Activated CD4-positive, alpha-beta T cell treated with anti-CD3 and anti-CD28 coated beads, Interleukin-2, amount 50 U/mL, for 1 hour (primary cell): ENCODE measurements at regions not wholly inside any gene's neighbourhood (a gene's known extent, or its start where the extent isn't known, plus 50 kb on each side); places are given as distances from the start of the nearest gene placed in this dataset.
"Not testable (repeated sequence)": the region's sequence is repeated elsewhere in the genome, so short reads cannot be mapped to it uniquely, and the experiment has no call there.

Experiments used
- DNase-seq: peaks from one replicate; pipeline ENCODE4 v3.0.0-alpha.2; 2020

DNA sequence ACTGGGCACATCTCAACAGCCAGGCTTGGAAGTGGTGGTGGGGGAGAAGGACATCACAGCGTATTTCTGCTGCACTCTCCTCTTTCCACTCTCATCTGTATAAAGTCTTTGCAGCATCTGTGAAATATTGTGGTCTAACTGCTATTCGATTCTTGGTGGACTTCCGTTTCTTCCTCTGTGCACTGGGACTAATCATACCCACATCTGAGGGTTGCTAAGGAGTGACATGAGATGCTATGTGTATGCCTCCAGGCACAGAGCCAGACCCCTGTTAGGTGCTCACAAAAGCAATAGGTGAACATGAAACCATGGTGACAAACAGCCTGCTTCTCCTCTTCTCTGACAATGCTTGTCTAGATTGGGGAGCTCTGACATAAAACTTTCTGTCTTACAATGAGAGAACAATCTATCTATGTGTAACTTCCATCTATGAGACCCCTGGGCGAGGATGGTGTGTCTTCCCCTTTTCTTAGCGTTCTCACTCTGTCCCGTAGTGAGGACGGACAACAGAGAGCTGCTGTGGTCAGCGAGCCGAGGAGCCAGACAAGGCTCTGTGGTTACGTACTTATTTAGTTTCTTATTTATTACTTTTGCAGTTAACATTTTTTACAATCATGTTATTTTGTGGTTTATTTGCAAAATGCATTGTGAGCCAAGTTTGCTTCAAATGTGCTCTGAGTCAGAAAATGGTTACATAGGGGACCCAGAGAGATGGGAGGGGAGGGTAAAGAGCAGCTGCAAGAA is 196.7 kb upstream of the TPRG1 start:
- DNase-seq = no peak

DNA sequence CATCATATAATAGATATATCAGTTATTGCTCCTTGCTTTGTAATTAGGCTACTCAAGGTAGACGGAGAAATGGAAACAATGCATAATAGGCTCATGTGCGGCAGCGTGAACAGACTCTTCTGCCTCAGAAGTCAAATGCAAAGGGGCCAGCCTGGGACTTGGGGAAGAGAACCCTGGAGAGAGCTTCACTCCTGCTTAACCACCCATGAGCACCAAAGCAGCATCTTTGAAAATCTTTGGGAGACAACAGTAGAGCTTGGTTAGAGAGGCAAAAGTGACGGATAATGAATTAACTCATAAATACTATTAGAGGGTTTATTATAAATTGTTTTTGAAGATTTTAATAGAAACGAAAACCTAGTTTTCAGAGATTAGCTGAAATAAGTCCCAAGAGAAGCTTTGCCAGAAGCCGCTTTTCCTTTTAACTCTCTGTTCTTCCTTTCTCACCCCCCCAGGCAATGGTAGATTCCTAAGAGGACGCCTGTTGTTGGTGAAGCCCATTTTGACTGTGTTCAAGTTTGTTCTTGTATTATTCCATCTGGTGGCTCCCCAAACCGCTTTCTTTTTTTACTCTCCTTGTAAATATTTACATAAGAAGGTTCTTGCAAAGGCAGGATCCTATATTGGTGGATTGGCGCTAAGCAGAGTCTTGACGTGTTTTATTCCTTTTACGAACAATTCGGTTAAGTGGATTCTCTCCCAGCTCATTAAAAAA is 196.0 kb upstream of the TPRG1 start:
- no peak for DNase-seq

DNA sequence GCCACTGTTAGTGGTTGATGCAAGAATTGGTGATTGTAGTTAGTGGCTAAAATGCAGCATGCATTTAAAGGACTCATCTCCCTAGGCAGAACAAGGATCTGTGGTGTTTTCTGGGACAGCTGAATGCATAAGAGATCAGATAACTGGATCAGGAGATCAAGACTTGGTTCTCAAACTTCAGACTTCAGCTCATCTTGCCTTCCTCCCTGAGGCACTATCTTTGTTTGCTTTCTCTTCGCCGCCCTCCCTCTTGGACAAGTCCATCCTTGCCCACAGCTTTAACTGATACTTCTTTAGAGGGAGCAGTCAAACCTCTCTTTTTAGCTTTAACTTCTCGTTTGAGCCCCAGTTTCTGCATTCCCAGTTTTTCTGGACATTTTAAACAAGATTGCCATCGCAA is 195.4 kb upstream of the TPRG1 start:
- no peak for DNase-seq

DNA sequence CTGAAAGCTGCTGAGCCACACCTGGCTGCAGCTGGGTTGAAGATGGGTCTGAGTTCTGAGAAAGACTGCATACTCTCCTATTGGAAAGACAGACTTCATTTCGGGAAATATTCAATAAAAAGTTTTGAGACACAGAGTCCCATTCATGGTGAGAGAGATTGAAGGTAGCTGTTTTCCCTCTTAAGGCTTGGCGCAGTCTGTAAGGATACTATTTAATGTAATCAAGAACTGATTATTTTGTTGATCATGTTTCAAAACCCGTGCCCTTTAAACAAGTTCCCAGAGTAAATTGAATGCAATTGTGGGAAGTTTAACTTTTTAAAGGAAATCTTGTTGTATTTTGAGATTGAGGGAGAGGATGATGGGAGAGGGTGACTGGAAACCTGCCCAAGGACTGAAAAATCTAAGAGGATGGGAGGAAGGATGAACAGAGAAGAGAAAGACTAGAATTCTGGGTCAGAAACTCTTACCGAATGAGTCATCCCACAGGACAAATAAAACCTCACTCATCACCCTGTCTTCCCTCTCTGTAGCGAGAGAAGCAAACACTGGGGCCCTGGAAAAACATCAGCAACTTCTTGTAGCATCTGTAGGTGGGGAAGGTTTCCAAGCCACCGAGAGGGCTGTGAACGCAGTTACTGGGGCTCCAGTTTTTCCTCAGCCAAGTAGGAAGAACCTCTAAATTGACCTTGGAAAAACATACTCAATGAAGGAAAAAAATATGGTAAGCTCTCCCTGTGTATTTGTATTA is 193.2 kb upstream of the TPRG1 start:
- no peak for DNase-seq

DNA sequence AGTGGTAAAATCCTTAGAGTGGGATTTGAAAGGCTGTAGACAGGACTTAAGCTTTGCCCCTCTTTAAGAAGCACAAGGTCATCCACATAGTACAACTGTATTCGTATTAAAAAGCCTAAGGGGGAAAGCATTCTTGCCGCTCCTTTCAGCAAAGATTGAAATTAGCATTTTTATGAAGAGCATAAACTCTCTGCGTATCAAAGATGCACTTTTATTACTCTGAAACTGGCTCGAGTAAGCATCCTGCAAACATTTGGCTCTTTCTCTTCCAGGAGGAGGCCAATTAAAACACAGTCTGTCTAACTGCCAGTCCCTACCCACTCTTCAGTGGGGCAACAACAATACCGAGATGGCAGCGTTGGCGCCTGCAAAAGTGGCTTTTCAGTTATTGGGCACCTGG is 192.5 kb upstream of the TPRG1 start:
- no peak for DNase-seq

DNA sequence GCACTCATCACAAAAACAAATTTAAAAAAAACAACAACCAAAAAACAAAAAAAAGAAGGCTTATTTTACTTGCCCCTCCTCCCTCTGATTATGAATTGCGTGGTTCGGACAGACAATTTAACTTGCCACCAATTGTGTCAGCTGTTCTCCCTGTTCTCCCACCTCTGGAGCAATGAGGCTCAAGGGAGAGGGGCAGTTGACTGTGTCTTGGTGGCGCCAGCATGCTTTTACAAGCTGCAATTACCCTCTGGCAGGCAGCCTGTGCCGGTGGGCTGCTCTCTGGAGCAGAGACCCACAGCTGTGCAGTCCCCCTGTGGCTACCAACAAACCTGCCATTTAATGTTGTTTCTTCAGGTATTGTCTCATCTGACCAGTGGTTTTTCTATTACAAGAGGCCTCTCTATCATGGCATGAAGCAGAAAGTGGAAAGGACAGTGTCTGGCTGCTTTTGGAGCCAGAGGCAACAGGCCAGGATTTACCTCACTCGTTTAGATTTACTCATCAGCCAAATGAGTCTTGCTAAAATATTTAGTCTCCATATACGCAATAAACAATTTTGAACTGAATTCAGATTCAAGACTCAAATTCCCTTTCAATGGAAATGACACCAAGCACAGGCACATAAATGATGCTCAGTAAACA is 192.0 kb upstream of the TPRG1 start:
- no peak for DNase-seq

DNA sequence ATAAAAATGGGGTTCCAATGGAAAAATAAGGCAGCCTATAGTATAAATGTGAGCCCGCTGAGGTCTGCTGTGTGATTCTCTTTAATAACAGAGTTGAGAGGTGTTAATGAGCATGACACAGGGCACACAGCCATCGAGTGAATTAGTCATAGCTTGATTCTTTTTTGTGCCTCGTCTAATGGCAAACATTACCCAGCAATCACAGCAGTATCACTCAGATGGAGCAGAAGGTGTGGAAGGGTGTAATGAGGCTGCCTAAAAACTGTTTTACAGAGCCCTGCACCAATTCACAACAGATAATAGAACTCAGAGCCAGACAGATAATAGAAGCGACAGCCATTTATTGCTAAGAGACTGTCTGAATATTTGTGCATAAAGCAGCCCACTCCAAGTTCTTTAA is 178.6 kb upstream of the TPRG1 start:
- no peak for DNase-seq

DNA sequence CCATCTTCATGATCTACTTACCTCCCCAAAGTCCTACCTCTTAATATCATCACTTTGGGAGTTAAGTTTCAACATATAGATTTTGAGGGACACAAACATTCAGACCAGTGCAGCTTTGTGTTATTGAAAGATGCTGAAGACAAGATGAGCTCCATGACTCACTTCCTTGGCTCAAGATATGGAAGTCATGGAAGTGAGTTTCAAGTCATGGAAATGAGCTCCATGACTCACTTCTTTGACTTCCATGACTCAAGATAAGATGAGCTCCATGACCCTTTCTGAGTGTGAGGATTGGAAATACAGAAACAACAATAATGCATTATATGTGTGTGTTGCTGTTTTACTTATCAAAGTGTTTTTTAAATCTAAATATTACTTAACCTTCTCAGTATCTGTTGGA is 170.2 kb upstream of the TPRG1 start:
- DNase-seq = no peak

DNA sequence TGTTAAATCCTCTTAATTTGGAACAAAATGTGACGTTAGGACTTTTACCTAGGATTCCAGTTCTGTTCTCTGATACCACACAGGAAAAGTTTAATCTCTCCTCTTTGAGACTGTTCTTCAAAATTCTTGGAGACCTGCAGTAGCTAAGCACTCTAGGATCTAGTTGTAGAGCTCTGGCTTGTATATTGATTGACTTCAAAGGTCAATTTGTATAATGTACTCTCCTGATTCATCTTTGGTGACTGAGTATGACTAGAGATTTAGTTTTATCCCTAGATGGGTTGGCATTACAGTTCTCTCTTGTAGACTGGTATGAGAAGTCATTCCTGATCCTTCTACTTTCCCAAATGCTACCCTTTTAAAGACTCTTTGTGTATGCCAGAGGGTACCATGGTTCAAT is 168.4 kb upstream of the TPRG1 start:
- DNase-seq = no peak

DNA sequence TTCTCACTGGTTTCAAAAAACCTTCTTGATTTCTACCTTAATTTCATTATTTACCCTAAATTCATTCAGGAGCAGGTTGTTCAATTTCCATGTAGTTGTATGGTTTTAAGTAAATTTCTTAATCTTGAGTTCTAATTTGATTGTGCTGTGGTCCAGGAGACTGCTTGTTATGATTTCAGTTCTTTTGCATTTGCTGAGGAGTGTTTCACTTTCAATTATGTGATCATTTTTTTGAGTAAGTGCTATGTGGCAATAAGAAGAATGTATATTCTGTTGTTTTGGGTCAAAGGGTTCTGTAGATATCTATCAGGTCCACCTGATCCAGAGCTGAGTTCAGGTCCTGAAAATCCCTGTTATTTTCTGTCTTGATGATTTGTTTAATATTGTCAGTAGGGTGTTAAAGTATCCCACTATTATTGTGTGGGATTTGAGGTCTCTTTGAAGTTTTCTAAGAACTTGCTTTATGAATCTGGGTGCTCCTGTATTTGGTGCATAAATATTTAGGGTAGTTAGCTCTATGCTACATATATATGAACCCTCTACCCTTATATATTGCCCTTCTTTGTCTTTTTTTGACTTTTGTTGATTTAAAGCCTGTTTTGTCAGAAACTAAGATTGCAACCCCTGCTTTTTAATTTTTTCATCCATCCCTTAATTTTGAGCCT is 158.4 kb upstream of the TPRG1 start:
- DNase-seq = no peak

DNA sequence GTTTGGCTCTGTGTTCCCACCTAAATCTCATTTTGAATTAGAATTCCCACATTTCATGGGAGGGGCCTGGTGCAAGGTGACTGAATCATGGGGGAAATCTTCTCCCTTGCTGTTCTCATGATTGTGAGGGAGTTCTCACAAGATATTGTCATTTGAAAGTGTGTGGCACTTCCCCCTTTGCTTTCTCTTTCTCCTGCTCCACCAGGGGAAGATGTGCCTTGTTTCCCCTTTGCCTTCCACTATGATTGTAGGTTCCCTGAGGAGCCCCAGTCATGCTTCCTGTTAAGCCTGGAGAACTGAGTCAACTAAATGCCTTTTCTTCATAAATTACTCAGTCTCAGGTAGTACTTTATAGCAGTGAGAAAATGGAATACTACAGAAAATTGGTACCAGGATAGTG is 157.2 kb upstream of the TPRG1 start:
- DNase-seq = no peak

DNA sequence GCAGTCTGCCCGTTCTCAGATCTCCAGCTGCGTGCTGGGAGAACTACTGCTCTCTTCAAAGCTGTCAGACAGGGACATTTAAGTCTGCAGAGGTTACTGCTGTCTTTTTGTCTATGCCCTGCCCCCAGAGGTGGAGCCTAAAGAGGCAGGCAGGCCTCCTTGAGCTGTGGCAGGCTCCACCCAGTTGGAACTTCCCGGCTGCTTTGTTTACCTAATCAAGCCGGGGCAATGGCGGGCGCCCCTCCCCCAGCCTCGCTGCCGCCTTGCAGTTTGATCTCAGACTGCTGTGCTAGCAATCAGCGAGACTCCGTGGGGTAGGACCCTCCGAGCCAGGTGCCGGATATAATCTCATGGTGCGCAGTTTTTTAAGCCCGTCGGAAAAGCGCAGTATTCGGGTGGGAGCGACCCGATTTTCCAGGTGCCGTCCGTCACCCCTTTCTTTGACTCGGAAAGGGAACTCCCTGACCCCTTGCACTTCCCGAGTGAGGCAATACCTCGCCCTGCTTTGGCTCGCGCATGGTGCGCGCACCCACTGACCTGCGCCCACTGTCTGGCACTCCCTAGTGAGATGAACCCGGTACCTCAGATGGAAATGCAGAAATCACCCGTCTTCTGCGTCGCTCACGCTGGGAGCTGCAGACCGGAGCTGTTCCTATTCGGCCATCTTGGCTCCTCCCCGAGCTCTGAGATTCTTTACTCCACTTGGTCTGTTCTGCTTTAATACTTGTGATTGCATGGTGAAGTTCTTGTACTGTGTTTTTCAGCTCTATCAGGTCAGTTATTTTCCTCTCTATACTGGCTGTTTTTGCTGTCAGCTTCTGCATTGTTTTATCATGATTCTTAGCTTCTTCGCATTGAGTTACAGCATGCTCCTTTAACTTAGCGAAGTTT is 148.9 kb upstream of the TPRG1 start:
- not testable (repeated sequence) for DNase-seq

DNA sequence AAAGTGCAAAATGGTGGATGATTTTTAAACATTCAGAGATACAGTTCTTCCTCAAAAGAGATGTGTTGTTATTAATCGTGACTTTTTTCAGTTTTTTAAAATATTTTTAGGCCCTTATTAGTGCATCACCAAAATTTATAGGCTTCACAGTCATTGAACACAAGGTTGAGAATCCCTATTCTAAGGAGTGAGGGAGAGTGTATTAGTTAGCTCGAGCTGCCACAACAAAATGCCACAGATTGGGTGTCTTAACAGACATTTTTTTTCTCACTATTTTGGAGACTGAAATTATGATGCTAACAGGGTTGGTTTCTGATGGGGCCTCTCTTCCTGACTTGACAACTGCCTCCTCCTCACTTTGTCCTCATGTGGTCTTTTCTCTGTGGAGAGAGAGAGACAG is 145.9 kb upstream of the TPRG1 start:
- DNase-seq = no peak

DNA sequence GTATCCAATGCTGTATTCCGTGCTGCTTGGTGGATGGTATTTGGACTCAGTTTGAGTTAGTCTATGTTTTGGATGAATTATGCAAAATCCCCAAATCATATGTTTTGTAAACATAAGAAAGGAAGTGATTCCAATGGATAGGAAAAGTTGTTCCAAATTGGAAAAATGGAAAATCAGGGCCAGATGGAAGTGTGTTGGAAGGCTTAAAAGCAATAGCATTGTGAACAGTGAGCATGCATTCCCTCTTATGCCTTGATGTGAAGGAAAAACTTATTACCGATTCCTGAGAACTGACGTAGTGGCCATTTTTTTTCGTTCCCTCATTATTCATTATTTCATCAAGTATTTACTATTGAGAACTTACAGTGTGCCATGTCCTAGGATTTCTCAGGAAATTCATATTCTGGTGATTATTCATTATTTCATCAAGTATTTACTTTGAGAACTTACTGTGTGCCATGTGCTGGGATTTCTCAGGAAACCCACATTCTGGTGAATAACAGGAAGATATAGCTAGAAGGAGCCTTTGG is 144.1 kb upstream of the TPRG1 start:
- no peak for DNase-seq

DNA sequence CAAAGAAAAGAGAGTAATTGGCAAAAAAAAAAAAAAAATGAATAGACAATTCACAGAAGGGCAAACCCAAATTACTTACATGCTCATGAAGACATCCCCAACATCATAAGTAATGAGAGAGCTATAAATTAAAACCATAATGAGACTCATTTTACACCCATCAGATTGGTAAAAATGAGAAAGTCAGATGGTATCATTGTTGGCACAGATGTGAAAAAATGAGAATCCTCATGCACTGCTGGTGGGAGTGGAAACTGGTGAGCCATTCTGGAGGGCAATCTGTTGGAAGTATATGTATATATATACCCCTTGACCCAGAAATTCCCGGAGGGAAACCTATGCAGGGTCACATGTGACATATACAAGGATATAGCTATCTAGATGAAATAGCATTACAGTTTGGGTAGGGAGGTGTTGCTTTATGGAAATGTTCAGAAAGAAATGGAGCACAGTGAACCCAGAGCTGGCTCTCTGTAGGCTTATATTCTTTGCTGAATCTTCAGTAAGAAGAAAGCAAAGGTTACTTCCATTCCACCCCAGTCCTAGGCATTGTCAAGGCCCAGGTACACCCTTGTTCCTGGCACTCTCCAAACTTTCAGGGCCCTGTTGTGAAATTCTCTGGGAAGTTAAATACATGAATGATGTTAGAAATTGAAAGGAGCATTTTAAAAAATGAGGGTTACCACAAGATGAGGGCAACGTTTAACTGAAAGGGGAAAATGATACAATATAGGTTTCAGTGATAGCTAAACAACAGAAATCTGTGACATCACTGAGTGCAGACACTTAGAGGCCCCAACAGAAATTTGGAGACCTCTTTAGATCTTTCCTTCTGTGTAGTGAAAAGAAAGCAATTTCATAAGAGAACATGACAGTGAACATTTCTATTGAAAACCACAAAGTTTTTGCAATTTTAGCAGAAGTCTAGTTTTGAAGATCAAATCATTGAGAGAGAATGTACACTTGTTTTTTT is 132.7 kb upstream of the TPRG1 start:
- DNase-seq = no peak

DNA sequence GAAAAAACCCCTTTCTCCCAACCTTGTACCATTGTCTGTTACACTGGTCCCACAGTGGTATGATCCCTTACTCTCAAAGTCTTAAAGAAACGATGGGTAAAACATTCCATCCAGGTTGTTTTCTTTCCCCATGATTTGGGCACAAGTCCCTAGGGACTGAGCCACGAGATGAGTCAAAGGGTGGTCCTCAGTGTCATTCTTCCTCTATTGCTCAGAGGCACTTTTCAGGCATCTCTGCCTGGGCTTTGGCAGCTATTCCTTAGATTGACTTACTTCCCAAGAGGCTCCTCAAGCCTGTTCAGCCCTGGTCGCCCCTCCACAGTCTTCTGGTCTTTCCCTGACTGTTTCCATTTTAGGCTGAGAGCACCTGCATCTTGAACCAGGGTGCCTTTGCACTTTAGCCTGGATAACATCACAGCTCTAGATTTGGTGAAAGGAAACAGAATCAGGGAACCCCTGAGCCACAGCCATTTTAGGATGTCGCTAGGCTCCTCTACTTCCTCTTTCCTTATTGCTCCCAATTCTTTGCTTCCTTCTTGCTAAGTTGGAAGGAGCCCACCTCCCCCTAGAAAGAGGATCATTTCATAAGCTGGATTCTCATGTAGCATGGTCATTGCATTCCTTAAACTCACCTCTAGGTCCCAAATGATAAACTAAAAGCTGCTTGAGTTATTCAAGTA is 131.0 kb upstream of the TPRG1 start:
- DNase-seq = no peak

DNA sequence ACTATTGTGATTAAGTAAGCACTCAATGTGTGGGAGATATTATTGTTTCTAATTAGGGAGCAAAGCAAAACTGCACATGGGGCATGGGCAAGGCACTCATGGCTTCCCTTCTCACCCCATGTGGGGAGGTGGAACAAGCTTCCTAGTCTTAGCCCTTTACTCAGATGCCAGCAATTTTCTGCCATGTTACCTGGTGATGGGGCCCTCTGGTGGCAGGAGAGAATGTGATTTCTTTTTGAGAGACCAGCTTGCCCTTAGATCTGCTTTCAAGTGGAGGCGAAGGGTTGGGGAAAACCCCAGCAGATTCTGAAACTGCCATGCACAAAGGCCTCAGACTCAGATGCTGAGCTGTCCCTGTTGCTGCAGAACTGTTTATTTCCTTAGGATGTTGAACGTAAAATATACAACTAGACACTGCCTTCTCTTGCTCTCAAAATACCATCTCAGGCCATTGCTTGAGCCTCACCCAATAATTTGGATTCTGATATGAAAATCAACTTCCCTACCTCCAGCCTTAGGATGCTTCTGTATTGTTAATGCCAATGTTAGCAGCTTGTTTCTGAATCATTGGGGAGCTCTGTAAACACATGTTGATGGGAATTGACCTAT is 130.2 kb upstream of the TPRG1 start:
- DNase-seq = peak; percentile 64

DNA sequence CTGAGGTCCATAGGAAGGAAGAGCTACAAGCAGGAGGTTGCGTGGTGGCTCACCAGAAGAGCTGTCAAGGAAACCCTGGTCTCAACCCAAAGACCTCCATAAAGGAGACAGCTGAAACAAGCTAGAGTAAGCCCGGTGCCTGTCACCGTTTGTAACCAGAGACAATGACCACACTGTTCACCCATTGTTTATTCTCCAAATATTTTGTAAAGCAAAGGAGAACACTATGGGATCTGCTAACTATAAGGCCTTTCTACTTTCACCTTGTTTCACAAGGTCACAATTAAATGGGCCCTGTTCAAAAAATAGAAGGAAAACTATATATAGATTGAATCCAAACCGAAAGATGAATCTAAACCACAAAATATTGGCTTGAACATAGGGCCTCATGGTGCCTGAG is 128.9 kb upstream of the TPRG1 start:
- DNase-seq = no peak
